ENCODE measurements at regions not wholly inside any gene's neighbourhood (a gene's known extent, or its start where the extent isn't known, plus 50 kb on each side); places are given as distances from the start of the nearest gene placed in this dataset.

- no peak for TF ChIP-seq CTCF (IDR thresholded peaks at IDR 0.05; ENCODE audit: extremely low read depth, missing control alignments)
- no peak for DNase-seq (ENCODE audit: low spot score)
These were observed 175.0 kb upstream of the SGO1 start for GRCh38 chr3:20361000-20361399.

- TF ChIP-seq CTCF (IDR thresholded peaks at IDR 0.05; ENCODE audit: extremely low read depth, missing control alignments), result no peak
- DNase-seq (ENCODE audit: low spot score), result no peak
These were observed 167.3 kb upstream of the SGO1 start for GRCh38 chr3:20353286-20353685.

GRCh38 chr3:20352546-20353179, 166.7 kb upstream of the SGO1 start:
- TF ChIP-seq CTCF (IDR thresholded peaks at IDR 0.05; ENCODE audit: extremely low read depth, missing control alignments), result no peak

GRCh38 chr3:20350449-20350848, 164.4 kb upstream of the SGO1 start:
- DNase-seq (ENCODE audit: low spot score), result no peak
- TF ChIP-seq CTCF (IDR thresholded peaks at IDR 0.05; ENCODE audit: extremely low read depth, missing control alignments), result no peak

More at GRCh38 chr3:20352546-20353179, 166.7 kb upstream of the SGO1 start:
- DNase-seq (ENCODE audit: low spot score), result no peak

- no peak for DNase-seq (ENCODE audit: low spot score)
- no peak for TF ChIP-seq CTCF (IDR thresholded peaks at IDR 0.05; ENCODE audit: extremely low read depth, missing control alignments)
These were observed 160.9 kb upstream of the SGO1 start for GRCh38 chr3:20346916-20347315.

GRCh38 chr3:20346369-20346768, 160.4 kb upstream of the SGO1 start:
- no peak for TF ChIP-seq CTCF (IDR thresholded peaks at IDR 0.05; ENCODE audit: extremely low read depth, missing control alignments)

GRCh38 chr3:20344400-20344959, 158.5 kb upstream of the SGO1 start:
- DNase-seq (ENCODE audit: low spot score), result no peak
- no peak for TF ChIP-seq CTCF (IDR thresholded peaks at IDR 0.05; ENCODE audit: extremely low read depth, missing control alignments)

More at GRCh38 chr3:20346369-20346768, 160.4 kb upstream of the SGO1 start:
- no peak for DNase-seq (ENCODE audit: low spot score)

All from GM20000 (cell line).